ENCODE measurements at regions not wholly inside any gene's neighbourhood (a gene's known extent, or its start where the extent isn't known, plus 50 kb on each side); places are given as distances from the start of the nearest gene placed in this dataset.

GRCh38 chr5:3364941-3365340 is 230.7 kb upstream of the IRX1 start:
- TF ChIP-seq POLR2A (IDR thresholded peaks at IDR 0.05): no peak
- TF ChIP-seq CTCF (IDR thresholded peaks at IDR 0.05): no peak

All from thyroid gland (tissue), 4 donors.